ENCODE measurements at regions not wholly inside any gene's neighbourhood (a gene's known extent, or its start where the extent isn't known, plus 50 kb on each side); places are given as distances from the start of the nearest gene placed in this dataset.

DNA sequence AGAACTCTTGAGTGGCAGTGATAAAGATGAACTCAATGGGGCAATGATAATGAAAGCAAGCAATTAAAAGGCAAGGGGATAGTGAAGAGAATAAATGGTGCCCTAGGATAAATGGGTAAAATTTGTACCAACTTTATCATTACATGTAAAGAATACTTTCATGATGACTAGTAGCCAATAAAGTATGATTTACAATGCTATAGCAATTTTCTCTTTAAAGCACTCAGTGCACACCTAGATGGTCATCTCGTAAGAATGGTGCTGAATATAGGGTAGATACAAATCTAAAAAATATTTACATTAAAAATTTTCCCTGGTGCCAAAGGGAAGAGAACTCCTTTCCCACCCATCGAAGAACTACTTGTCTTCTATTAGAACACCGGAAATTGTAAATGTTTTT is 651.4 kb downstream of the STPG2 start:
- intact Hi-C loops (cut with DNase I; ENCODE audit: low total_unique reads), result no loop called here
- TF ChIP-seq, protein P1, sequence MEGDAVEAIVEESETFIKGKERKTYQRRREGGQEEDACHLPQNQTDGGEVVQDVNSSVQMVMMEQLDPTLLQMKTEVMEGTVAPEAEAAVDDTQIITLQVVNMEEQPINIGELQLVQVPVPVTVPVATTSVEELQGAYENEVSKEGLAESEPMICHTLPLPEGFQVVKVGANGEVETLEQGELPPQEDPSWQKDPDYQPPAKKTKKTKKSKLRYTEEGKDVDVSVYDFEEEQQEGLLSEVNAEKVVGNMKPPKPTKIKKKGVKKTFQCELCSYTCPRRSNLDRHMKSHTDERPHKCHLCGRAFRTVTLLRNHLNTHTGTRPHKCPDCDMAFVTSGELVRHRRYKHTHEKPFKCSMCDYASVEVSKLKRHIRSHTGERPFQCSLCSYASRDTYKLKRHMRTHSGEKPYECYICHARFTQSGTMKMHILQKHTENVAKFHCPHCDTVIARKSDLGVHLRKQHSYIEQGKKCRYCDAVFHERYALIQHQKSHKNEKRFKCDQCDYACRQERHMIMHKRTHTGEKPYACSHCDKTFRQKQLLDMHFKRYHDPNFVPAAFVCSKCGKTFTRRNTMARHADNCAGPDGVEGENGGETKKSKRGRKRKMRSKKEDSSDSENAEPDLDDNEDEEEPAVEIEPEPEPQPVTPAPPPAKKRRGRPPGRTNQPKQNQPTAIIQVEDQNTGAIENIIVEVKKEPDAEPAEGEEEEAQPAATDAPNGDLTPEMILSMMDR (IDR thresholded peaks at IDR 0.05), result no peak
- no peak for TF ChIP-seq POLR2A (IDR thresholded peaks at IDR 0.05)
- WGBS, 2 donors, result 86 to 87% methylated on average over 3 of the region's 3 CpGs
- DNase-seq (ENCODE audit: low spot score in 2 of 2), result no peak
- no peak overlapping the region for H3K4me3 ChIP-seq (ENCODE audit: low read depth, poor library complexity, severe bottlenecking)

DNA sequence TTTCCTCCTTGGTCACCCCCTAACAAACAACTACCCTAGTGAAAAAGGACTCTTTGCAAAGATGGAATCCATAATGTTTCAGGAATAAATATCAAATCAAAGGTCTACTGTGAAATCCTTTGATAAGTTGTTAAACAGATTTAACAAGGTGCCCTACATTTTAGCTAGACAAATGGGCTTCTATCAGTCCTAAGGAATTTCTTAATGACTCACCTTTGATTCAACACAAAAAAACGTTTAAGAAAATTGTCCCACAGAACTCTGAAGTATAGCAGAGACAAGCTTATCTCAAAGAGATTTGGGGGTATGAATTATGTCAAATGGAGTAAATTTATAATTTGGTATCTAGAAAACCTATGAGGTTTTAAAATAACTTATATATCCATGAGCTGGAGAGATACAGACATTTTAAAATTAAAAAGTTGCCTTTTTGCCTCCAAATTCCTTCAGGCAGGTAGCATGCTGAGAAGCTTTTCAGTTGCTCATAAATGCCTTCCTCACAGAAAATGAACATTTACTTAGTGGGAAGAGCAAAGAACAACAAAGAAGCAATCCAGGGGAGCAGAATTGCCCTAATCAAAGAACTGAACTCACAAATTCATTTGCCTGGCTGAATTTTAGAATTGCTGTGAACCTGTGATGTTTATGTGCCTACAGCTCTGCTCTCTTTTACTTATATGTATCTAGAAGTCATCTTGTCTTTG is 649.3 kb downstream of the STPG2 start:
- H3K4me3 ChIP-seq (ENCODE audit: low read depth, poor library complexity, severe bottlenecking), result no peak overlapping the region
- intact Hi-C loops (cut with DNase I; ENCODE audit: low total_unique reads), result no loop called here
- no peak for DNase-seq (ENCODE audit: low spot score in 2 of 2)
- WGBS, 2 donors, result 4 to 23% methylated on average over 1 of the region's 1 CpG
- TF ChIP-seq, protein P1 (IDR thresholded peaks at IDR 0.05), result no peak
- TF ChIP-seq POLR2A (IDR thresholded peaks at IDR 0.05), result no peak

DNA sequence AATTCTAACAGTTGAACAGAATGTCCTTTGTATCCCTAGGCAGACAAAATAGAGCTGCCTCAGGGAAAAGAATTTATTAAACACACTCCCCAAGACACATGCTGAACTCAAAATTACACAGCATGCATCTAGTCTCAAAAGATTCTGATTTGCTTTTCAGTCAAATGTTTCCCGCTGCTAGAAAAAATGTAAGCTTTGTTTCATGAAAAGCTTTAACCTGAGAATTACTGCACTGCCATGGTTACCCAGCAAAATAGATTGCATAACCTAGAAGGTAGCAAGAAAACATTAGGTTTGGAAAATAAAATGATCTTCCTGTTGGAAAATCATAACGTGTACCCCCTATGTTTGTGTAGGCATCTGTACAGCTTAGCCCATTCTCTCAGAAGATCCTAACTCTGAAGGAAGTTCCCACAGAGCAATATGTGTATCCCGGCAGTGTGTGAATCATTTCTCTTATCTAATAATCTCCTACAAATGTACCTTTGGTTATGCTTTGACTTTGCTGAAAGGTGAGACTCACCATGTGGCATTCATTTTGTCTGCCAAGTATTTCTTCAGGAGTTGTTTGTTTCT is 646.9 kb downstream of the STPG2 start:
- TF ChIP-seq, protein P1 (IDR thresholded peaks at IDR 0.05), result no peak
- TF ChIP-seq POLR2A (IDR thresholded peaks at IDR 0.05), result no peak
- no peak overlapping the region for H3K4me3 ChIP-seq (ENCODE audit: low read depth, poor library complexity, severe bottlenecking)
- WGBS, 2 donors, result 13 to 38% methylated on average over 3 of the region's 3 CpGs
- intact Hi-C loops (cut with DNase I; ENCODE audit: low total_unique reads), result no loop called here
- no peak for DNase-seq (ENCODE audit: low spot score in 2 of 2)

DNA sequence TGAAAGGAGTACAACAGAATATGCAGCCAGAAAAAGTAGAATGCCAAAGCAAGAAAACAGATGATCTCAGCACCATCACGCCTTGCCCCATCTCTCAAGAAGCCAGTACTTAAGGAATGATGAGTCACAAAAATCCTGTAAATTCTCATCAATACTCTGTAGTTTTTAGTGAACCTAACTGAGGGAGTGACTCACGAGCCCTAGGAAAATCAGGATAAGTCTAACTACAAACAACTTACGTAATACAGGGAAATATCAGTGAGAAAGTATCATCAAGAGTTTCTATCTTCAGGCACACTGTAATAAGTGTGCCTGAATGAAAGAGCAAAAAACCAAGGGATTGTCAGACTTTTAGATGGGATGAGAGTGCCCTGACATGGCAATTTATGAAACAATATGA is 644.4 kb downstream of the STPG2 start:
- no peak for DNase-seq (ENCODE audit: low spot score in 2 of 2)
- 65 to 86% methylated on average over 3 of the region's 3 CpGs for WGBS, 2 donors
- H3K4me3 ChIP-seq (ENCODE audit: low read depth, poor library complexity, severe bottlenecking), result no peak overlapping the region
- TF ChIP-seq, protein P1 (IDR thresholded peaks at IDR 0.05), result no peak
- no peak for TF ChIP-seq POLR2A (IDR thresholded peaks at IDR 0.05)
- intact Hi-C loops (cut with DNase I; ENCODE audit: low total_unique reads), result no loop called here

DNA sequence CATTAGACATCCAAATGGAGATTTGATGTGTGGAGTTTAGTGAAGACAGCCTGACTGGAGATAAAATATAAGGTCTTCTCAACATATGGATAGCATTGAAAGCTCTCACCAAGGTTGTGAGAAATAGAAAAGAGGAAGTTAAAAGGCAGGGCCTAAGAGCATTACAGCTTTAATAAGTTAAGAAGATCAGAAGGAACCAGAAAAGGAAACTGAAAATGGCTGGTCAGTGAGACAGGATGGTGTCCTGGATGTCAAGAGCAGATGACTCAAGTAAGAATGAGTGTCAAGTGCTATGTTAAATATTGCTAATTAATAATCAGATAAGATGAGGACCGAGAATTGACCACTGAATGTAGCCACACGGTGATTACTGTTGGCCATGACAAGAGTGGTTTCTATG is 642.9 kb downstream of the STPG2 start:
- 90 to 93% methylated on average over 2 of the region's 2 CpGs for WGBS, 2 donors
- no peak overlapping the region for H3K4me3 ChIP-seq (ENCODE audit: low read depth, poor library complexity, severe bottlenecking)
- intact Hi-C loops (cut with DNase I; ENCODE audit: low total_unique reads), result no loop called here
- no peak for DNase-seq (ENCODE audit: low spot score in 2 of 2)
- TF ChIP-seq POLR2A (IDR thresholded peaks at IDR 0.05), result no peak
- TF ChIP-seq, protein P1 (IDR thresholded peaks at IDR 0.05), result no peak

DNA sequence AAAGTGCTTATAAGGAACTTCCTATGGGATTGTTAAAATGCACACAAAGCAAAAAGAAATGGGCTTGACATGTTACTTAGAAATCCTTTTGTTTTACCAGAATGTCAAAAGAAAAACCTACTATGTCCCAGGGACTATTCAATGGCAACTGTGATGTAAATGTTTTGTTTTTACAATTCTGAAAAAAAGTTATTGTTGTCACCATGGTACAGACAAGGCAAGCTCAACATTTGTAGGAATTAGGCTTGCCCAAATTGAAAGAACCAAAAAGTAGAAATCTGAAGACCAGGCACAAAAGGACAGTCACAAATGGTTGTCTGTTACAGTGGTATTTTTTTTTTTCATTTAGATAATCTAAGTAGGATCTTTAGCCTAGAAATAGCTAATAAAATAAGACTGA is 638.6 kb downstream of the STPG2 start:
- no peak for DNase-seq (ENCODE audit: low spot score in 2 of 2)
- intact Hi-C loops (cut with DNase I; ENCODE audit: low total_unique reads), result no loop called here
- TF ChIP-seq POLR2A (IDR thresholded peaks at IDR 0.05), result no peak
- TF ChIP-seq, protein P1 (IDR thresholded peaks at IDR 0.05), result no peak
- H3K4me3 ChIP-seq (ENCODE audit: low read depth, poor library complexity, severe bottlenecking), result no peak overlapping the region
